ENCODE measurements at regions not wholly inside any gene's neighbourhood (a gene's known extent, or its start where the extent isn't known, plus 50 kb on each side); places are given as distances from the start of the nearest gene placed in this dataset.

DNA sequence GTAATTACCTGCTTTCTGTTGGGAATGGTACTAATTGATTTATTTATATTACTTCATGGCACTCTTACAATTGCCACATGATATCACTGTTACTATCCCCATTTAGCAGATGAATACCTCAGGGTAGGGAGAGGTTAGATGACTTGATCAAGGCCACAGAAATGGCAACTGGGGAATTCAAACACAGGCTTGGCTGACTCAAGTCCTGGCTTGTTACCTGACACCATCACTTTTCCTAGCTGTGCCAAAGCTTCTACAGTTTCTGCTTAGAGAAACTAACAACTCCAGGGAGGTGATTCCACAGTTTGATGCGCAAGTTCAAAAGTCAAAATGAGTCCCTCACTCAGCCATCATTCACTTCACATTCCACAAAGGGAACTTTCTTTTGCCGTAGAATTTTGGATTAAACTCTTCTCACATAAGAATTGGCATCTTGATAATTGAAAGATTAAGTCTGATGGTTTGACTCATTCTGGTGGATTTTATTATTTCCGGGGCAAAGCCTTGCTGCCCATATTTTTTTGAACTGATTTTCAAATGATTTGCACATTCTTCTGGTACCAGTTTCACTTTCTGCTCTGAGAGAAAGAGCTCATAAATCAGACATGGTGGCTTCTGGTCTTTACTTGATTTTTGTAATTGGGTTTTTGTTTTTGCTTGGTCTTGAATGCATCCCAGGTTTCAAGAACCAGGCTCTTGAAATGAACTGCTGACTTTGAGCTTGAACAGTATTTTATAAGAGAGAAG is 656.8 kb downstream of the BCL11A start:
- no peak overlapping the region for H3K27ac ChIP-seq
- TF ChIP-seq, protein P1, sequence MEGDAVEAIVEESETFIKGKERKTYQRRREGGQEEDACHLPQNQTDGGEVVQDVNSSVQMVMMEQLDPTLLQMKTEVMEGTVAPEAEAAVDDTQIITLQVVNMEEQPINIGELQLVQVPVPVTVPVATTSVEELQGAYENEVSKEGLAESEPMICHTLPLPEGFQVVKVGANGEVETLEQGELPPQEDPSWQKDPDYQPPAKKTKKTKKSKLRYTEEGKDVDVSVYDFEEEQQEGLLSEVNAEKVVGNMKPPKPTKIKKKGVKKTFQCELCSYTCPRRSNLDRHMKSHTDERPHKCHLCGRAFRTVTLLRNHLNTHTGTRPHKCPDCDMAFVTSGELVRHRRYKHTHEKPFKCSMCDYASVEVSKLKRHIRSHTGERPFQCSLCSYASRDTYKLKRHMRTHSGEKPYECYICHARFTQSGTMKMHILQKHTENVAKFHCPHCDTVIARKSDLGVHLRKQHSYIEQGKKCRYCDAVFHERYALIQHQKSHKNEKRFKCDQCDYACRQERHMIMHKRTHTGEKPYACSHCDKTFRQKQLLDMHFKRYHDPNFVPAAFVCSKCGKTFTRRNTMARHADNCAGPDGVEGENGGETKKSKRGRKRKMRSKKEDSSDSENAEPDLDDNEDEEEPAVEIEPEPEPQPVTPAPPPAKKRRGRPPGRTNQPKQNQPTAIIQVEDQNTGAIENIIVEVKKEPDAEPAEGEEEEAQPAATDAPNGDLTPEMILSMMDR (IDR thresholded peaks at IDR 0.05): no peak
- DNase-seq (no peak), ATAC-seq (no peak)
- no peaks in the 10 kb centered on the region for H3K36me3 ChIP-seq
- H3K4me1 ChIP-seq: no peaks in the 10 kb centered on the region
- no peak overlapping the region for H3K4me3 ChIP-seq
- no peaks in the 10 kb centered on the region for H3K9me3 ChIP-seq
- intact Hi-C loops (cut with DNase I): no loop called here
- no peaks in the 10 kb centered on the region for H3K27me3 ChIP-seq (ENCODE audit: low read depth)

DNA sequence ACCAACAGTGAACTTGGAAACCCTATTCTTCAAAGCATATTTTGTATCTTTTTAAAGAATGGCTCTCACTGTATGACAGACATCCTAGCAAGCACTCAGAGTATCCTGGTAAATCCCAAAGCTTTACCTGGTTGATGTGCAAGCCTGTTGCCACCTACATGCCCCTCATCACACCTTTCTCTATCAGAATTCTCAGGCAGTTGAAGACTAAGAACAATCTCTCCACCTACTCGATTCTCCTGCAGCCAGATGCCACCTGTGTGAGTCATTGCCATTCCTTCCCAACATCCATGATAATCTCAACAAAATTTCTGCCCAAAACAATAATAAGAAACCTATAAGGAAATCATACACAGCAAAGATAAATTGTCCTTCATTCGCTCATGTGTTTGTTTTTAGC is 659.8 kb downstream of the BCL11A start:
- DNase-seq (no peak), ATAC-seq (no peak)
- TF ChIP-seq, protein P1 (IDR thresholded peaks at IDR 0.05): no peak
- Histone ChIP-seq H3K4me1 (no peaks in the 10 kb centered on the region), H3K36me3 (no peaks in the 10 kb centered on the region), H3K27me3 (ENCODE audit: low read depth) (no peaks in the 10 kb centered on the region), H3K9me3 (no peaks in the 10 kb centered on the region), H3K4me3 (no peak overlapping the region), H3K27ac (no peak overlapping the region)
- intact Hi-C loops (cut with DNase I): no loop called here

DNA sequence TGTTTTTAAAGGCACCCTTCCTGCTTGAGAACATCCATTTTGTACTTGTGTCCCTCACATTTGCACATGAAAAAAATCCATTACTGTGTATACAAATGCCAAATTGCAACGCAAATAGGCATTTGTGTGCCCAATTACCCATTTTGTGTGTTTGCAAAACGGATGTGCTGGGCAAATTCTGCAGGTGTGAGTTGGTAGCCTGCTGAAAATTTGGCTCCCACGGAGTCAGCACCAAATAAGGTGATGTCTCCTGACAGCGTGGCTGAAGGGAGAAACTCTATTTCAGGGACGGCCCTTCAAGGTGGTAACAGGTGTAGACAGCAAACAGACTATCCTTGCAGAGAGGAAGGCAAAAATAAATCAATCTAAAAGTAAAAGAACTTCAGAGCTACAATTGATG is 661.1 kb downstream of the BCL11A start:
- no peaks in the 10 kb centered on the region for H3K9me3 ChIP-seq
- ATAC-seq (no peak), DNase-seq (no peak)
- H3K4me3 ChIP-seq: no peak overlapping the region
- TF ChIP-seq, protein P1 (IDR thresholded peaks at IDR 0.05): no peak
- no peaks in the 10 kb centered on the region for H3K27me3 ChIP-seq (ENCODE audit: low read depth)
- no peaks in the 10 kb centered on the region for H3K4me1 ChIP-seq
- H3K36me3 ChIP-seq: no peaks in the 10 kb centered on the region
- no peak overlapping the region for H3K27ac ChIP-seq
- intact Hi-C loops (cut with DNase I): no loop called here

DNA sequence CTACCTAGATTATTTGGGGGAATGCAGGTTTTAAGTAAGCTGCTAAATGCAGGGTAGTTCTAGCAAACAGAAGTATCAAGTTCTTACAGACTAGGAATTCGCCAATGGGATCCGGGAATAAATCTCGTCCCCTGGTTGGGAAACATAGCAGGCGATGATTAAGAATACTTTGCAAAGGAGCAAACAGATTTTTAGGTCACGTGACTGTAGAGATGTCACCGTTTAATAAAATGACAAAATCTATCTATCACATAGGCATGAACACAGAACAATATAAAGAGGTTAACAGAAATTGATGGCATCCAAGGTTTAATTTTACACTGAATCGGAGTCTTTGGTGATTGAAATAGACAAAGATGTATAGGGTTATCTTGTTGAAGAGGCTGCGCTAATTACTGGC is 664.1 kb downstream of the BCL11A start:
- no peaks in the 10 kb centered on the region for H3K9me3 ChIP-seq
- no peak for DNase-seq
- intact Hi-C loops (cut with DNase I): no loop called here
- no peaks in the 10 kb centered on the region for H3K27me3 ChIP-seq (ENCODE audit: low read depth)
- no peak overlapping the region for H3K4me3 ChIP-seq
- no peak overlapping the region for H3K27ac ChIP-seq
- no peaks in the 10 kb centered on the region for H3K4me1 ChIP-seq
- H3K36me3 ChIP-seq: no peaks in the 10 kb centered on the region
- TF ChIP-seq, protein P1 (IDR thresholded peaks at IDR 0.05): no peak
- no peak for ATAC-seq

DNA sequence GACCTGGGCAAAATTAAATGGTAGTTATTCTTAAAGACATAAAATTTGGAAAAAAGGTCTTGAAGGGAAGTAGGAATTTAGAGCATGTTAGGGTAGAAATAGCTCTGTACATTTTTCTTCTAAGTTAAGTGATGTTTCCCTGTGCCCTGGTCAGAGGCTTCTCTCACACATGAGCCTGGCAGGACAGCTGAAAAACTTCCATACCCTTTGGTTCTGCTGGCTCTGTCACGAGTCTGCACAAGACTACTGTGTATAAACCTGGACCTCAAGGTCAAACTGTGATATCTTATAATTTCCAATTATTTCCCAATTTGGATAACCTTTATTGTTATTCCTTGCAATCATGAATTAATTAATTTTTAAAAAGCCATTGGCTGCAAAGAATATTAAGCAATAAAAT is 664.7 kb downstream of the BCL11A start:
- DNase-seq (no peak), ATAC-seq (no peak)
- TF ChIP-seq, protein P1 (IDR thresholded peaks at IDR 0.05): no peak
- H3K27ac ChIP-seq: no peak overlapping the region
- H3K9me3 ChIP-seq: no peaks in the 10 kb centered on the region
- no peak overlapping the region for H3K4me3 ChIP-seq
- no peaks in the 10 kb centered on the region for H3K4me1 ChIP-seq
- no peaks in the 10 kb centered on the region for H3K27me3 ChIP-seq (ENCODE audit: low read depth)
- intact Hi-C loops (cut with DNase I): no loop called here
- no peaks in the 10 kb centered on the region for H3K36me3 ChIP-seq
